ENCODE measurements at regions not wholly inside any gene's neighbourhood (a gene's known extent, or its start where the extent isn't known, plus 50 kb on each side); places are given as distances from the start of the nearest gene placed in this dataset.

GRCh38 chr20:60937585-60937984 lies 314.5 kb upstream of the CDH4 start:
- TF ChIP-seq EZH2phosphoT487 (IDR thresholded peaks at IDR 0.05; ENCODE audit: borderline replicate concordance, low read depth, low read length) (no peak), CTCF (conservative IDR thresholded peaks at IDR 0.05; ENCODE audit: low read length) (no peak)

All from OCI-LY7 (cell line).